ENCODE measurements at regions not wholly inside any gene's neighbourhood (a gene's known extent, or its start where the extent isn't known, plus 50 kb on each side); places are given as distances from the start of the nearest gene placed in this dataset.
"Not testable (repeated sequence)": the region's sequence is repeated elsewhere in the genome, so short reads cannot be mapped to it uniquely, and the experiment has no call there.

DNA sequence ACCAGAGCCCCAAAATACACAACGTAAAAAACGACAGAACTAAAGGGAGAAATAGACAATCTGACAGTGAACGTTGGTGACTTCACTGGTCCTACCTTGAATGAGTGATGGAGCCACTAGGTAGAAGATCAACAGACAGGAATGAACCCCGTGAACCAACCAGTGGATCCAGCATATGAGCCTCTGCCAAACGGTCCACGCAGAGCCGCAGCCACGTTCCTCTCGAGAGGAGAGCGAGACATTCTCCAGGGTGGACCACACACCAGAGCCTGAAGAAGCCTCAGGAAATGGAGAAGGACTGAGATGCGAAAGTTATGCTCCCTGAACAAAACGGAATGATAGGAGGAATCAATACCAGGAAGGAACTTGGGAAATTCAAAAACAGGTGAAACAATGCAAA lies 178.4 kb downstream of the RTP5 start:
- no peak for DNase-seq (ENCODE audit: low read depth in 3 of 3)

DNA sequence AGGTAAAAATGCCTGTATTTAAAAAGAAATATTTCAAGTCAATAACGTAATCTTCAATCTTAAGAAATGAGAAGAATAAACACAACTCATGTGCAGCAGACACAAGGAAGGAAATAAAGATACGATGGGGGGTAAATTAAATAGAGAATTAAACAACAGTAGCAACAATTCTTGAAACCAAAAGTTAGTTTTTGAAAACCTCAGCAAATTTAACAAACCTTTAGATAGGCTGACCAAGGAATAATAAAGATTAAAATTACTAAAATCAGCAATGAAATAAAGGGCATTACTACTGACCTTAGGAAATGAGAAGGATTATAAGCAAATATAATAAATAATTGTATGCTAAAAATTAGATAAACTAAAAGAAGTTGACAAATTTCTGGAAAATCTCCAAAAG lies 178.9 kb downstream of the RTP5 start:
- DNase-seq (ENCODE audit: low read depth in 3 of 3) = no peak

GRCh38 chr2:242049492-242049891 lies 180.0 kb downstream of the RTP5 start:
- DNase-seq (ENCODE audit: low read depth in 3 of 3) = not testable (repeated sequence)

DNA sequence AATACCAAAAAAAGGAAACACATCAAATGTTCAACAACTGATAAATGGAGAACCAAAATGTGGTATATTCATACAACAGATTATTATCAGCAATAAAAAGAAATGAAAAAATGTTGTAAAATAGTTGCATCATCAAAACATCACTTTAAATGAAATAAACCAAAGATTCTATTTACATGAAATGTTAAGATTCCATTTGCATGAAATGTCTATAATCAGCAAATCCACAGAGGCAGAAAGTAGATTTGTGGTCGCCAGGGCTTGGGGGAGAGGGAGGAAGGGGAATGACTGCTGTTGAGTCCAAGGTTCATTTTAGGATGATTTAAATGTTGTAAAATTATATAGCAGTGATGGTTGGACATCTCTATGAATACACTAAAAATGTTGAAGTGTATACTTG lies 181.9 kb downstream of the RTP5 start:
- DNase-seq (ENCODE audit: low read depth in 3 of 3) = no peak

- DNase-seq (ENCODE audit: low read depth in 3 of 3) = no peak
Measured at GRCh38 chr2:242052421-242052820, 182.9 kb downstream of the RTP5 start.

DNA sequence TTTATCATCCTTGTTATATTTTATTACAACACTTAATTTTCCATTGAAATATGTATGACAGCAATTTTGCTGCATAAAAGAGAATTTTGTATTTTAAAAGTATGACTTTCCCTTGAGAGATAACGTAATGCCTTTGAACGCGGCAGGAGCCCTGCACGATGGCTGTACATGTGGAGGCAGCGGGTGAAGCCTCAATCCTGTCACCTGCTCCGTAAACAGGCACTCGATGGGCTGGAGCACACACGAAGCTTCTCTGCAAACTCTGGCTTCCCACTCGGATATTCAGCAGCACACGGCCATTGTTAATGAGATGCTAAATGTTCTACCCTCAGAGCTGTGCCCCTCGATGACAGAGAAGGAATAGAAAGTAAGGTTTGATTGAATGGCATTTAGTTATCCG lies 184.4 kb downstream of the RTP5 start:
- DNase-seq (ENCODE audit: low read depth in 3 of 3) = no peak

DNA sequence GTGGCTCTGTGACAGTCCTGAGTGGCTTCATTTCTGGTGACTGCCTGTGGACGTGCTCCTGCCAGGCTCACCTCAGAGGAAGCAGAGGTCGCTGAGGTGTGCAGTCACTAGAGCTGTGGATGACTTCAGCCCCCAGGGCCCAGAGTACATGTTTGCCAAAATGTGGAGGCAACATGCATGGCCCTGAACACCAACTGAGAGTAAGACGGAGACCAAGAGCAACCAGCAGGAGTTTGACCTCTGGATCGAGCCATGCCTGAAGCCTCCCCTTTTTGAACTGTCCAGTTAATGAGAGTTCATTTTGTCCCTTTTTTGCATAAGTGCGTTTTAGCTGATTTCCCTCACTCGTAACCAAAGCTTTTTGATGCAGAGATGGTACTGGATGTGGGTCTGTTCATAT lies 184.9 kb downstream of the RTP5 start:
- DNase-seq (ENCODE audit: low read depth in 3 of 3) = no peak

DNA sequence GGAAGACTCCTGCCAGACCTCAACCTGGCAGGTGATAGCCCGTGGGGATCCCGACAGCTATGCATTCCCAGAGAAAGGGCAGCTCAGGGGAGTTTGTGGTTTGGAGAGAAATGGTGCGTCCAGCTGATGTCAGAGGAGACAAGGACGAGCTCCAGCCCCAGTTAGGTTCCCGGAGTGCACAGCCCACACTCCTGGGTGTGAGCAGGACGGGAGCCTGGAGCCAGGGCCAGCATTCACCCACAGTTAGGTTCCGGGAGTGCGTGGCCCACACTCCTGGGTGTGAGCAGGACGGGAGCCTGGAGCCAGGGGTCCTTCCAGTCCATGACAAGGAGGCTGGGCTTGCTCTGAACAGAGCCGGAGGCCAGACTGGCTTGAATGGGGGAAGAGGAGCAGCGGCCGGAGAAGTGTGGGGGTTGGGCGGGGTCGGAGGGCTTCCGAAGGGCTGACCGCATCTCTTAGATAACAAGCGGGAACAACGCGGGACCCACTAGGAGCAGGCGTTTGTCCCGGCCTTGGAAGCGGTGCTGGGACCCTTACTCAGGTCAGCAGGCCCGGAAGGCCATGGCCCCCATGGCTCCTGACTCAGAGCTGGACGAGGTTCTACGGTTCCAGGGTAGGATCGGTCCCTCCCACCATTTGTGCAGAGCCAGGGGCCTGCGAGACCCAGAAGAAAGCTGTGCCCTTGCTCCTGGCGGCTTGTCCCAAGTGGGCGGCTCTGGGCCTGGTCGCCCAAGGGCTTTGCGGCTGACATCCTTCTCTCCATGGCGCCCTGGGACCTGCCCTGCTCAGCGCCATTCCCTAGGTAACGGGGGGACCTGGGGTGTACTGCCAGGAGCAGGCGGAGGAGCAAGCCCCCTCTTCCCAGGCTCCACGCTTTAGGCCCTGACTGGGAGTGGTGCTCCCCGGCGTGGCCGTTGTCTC lies 185.6 kb downstream of the RTP5 start:
- DNase-seq (ENCODE audit: low read depth in 3 of 3) = no peak

GRCh38 chr2:242056026-242056425 lies 186.5 kb downstream of the RTP5 start:
- DNase-seq (ENCODE audit: low read depth in 3 of 3) = no peak

- DNase-seq (ENCODE audit: low read depth in 3 of 3) = no peak
Measured at GRCh38 chr2:242056785-242057184, 187.3 kb downstream of the RTP5 start.

GRCh38 chr2:242057379-242058040 lies 188.0 kb downstream of the RTP5 start:
- DNase-seq (ENCODE audit: low read depth in 3 of 3) = no peak

- DNase-seq (ENCODE audit: low read depth in 3 of 3) = no peak
Measured at GRCh38 chr2:242058116-242058680, 188.7 kb downstream of the RTP5 start.

DNA sequence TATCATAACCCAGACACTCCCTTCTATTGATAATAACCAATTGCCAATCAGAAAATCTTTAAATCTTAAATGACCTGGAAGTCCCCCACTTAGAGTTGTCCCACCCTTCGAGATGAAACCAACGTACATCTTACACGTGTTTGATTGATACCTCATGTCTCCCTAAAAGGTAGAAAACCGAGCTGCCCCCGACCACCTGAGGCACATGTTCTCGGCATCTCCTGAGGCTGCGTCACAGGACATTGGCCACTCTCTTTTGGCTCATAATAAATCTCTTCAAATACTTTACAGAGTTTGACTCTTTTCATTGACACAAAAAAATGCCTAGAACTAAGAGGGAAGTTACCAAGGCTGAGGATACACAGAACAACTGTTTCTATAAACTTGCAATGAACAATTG lies 190.0 kb downstream of the RTP5 start:
- no peak for DNase-seq (ENCODE audit: low read depth in 3 of 3)

GRCh38 chr2:242060212-242060835 lies 190.8 kb downstream of the RTP5 start:
- no peak for DNase-seq (ENCODE audit: low read depth in 3 of 3)

DNA sequence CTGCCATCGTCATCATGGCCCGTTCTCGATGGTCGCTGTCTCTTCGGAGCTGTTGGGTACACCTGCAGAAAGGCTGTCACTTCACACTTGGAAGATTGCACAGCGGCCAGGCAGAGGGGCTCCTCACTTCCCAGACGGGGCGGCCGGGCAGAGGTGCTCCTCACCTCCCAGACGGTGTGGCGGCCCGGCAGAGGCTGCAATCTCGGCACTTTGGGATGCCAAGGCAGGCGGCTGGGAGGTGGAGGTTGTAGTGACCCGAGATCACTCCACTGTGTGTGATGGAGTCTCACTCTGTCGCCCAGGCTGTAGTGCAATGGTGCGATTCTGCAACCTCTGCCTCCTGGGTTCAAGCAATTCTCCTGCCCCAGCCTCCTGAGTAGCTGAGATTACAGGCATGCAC lies 192.4 kb downstream of the RTP5 start:
- not testable (repeated sequence) for DNase-seq (ENCODE audit: low read depth in 3 of 3)

GRCh38 chr2:242063436-242063835 lies 193.9 kb downstream of the RTP5 start:
- no peak for DNase-seq (ENCODE audit: low read depth in 3 of 3)

DNA sequence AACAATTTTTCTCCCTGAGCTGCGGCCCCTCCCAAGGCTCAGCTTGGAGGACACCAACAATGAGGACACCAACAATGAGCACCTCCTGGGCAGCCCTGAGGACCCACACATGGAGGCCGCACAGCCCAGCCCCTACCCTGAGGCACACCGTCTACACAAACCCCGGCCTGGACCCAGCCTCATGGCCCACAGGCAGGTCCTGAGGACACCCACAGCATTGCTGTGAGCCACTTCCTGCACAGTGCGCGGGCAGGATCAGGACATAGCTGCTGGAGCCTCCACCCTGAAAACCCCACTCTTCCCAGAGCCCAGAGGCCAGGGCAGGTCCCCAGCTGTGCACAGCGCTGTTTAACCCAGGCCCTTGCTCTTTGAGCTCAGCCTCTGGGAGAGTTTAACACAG lies 194.3 kb downstream of the RTP5 start:
- no peak for DNase-seq (ENCODE audit: low read depth in 3 of 3)

GRCh38 chr2:242064364-242065250 lies 195.1 kb downstream of the RTP5 start:
- DNase-seq (ENCODE audit: low read depth in 3 of 3) = no peak

DNA sequence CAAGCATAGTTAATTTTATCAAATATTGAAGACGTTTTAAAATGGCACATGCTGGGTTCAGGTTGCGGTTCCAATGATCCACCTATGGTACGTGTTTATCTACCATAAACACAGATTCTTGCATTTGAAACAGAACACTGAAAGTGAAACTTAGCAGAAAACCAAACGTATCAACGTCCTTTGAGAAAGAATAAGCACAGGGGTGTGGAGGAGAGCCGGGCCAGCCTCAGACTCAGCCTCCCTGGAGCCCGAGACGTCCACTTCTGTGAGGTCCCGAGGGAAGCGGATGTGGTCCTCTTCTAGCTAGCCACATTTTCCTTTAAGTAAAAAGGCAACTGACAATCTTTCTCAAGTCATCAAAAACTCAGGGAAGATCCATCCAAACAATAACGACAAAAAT lies 195.9 kb downstream of the RTP5 start:
- DNase-seq (ENCODE audit: low read depth in 3 of 3) = no peak

- DNase-seq (ENCODE audit: low read depth in 3 of 3) = no peak
Measured at GRCh38 chr2:242069018-242069417, 199.5 kb downstream of the RTP5 start.

DNA sequence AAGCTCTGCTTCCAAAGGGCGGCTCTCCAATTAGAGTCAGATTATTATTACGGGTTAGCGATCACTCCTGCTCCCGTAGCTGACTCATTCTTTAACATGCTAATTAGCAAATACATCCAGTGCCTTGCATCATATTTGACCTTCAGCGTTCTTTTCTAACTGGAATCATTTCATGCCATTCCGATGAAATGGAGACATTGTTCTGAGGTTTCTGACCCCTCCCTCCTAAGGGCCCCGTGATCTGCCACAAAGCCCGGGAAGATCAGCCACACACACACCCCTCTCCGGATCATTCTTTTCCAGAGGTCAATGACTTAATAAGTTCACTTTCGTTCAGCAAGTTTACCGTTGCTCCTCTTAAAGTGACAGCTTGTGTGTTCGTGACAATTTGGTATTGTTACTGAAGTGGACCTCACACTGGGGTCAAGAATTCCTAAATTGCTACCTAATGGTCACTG lies 200.4 kb downstream of the RTP5 start:
- not testable (repeated sequence) for DNase-seq (ENCODE audit: low read depth in 3 of 3)

All from stimulated activated CD4-positive, alpha-beta T cell treated with anti-CD3 and anti-CD28 coated beads, TNF-alpha, amount 100 ng/mL, for 24 hours (primary cell).